HS-5 (cell line): ENCODE measurements at regions not wholly inside any gene's neighbourhood (a gene's known extent, or its start where the extent isn't known, plus 50 kb on each side); places are given as distances from the start of the nearest gene placed in this dataset.

Experiments used
- DNase-seq: peaks from one replicate; pipeline ENCODE4 v3.0.0-alpha.2; 2012; ENCODE audit warnings: low read depth

- DNase-seq, result no peak
Measured at GRCh38 chr3:104854468-104854867, 512.2 kb upstream of the ALCAM start.

- DNase-seq, result no peak
Measured at GRCh38 chr3:104855702-104856101, 511.0 kb upstream of the ALCAM start.

GRCh38 chr3:104856741-104857140 lies 510.0 kb upstream of the ALCAM start:
- no peak for DNase-seq

GRCh38 chr3:104868291-104868690 lies 498.4 kb upstream of the ALCAM start:
- no peak for DNase-seq

- no peak for DNase-seq
Measured at GRCh38 chr3:104870276-104870675, 496.4 kb upstream of the ALCAM start.

- DNase-seq, result peak; percentile 52
Measured at GRCh38 chr3:104873331-104873730, 493.4 kb upstream of the ALCAM start.

- DNase-seq, result no peak
Measured at GRCh38 chr3:104878395-104878794, 488.3 kb upstream of the ALCAM start.

- DNase-seq, result peak; percentile 48
Measured at GRCh38 chr3:104879919-104880318, 486.8 kb upstream of the ALCAM start.

- no peak for DNase-seq
Measured at GRCh38 chr3:104885214-104885814, 481.4 kb upstream of the ALCAM start.

- DNase-seq, result no peak
Measured at GRCh38 chr3:104886220-104886995, 480.3 kb upstream of the ALCAM start.

GRCh38 chr3:104887069-104887468 lies 479.6 kb upstream of the ALCAM start:
- no peak for DNase-seq

GRCh38 chr3:104887619-104888018 lies 479.1 kb upstream of the ALCAM start:
- DNase-seq, result no peak

- no peak for DNase-seq
Measured at GRCh38 chr3:104892044-104892443, 474.7 kb upstream of the ALCAM start.

GRCh38 chr3:104896624-104897023 lies 470.1 kb upstream of the ALCAM start:
- DNase-seq, result no peak

GRCh38 chr3:104901396-104901795 lies 465.3 kb upstream of the ALCAM start:
- no peak for DNase-seq

- no peak for DNase-seq
Measured at GRCh38 chr3:104903064-104903463, 463.6 kb upstream of the ALCAM start.

GRCh38 chr3:104906001-104906639 lies 460.6 kb upstream of the ALCAM start:
- DNase-seq, result no peak

GRCh38 chr3:104907507-104907906 lies 459.2 kb upstream of the ALCAM start:
- DNase-seq, result peak; percentile 84

- DNase-seq, result peak; percentile 16
Measured at GRCh38 chr3:104908761-104909160, 457.9 kb upstream of the ALCAM start.

- DNase-seq, result peak; percentile 63
Measured at GRCh38 chr3:104909198-104909597, 457.5 kb upstream of the ALCAM start.

- DNase-seq, result peak; percentile 15
Measured at GRCh38 chr3:104909721-104910120, 457.0 kb upstream of the ALCAM start.

- DNase-seq, result no peak
Measured at GRCh38 chr3:104911376-104911775, 455.3 kb upstream of the ALCAM start.

- DNase-seq, result no peak
Measured at GRCh38 chr3:104916971-104917370, 449.7 kb upstream of the ALCAM start.
